SU-DHL-6 (cell line): ENCODE measurements at regions not wholly inside any gene's neighbourhood (a gene's known extent, or its start where the extent isn't known, plus 50 kb on each side); places are given as distances from the start of the nearest gene placed in this dataset.

Experiments
- CTCF ChIP-seq: fragments of 200-600 bp; sonication (generic); IDR thresholded peaks from one replicate; pipeline ENCODE4 v1.5.1; 2017; ENCODE audit warnings: antibody characterized with exemption, mild to moderate bottlenecking, low read length, moderate library complexity; ENCODE audit not compliant: insufficient read depth, poor library complexity, severe bottlenecking
- EZH2phosphoT487 ChIP-seq: fragments of 200-600 bp; sonication (generic), shearing (Covaris generic); conservative IDR thresholded peaks from 2 replicates; pipeline ENCODE4 v1.6.1; 2018; ENCODE audit warnings: mild to moderate bottlenecking, antibody characterized with exemption, low read length, moderate library complexity, mixed read lengths

GRCh38 chr22:16131918-16132317 is 442.1 kb downstream of the POTEH start:
- no peak for TF ChIP-seq CTCF
- no peak for TF ChIP-seq EZH2phosphoT487
